ENCODE measurements at regions not wholly inside any gene's neighbourhood (a gene's known extent, or its start where the extent isn't known, plus 50 kb on each side); places are given as distances from the start of the nearest gene placed in this dataset.

DNA sequence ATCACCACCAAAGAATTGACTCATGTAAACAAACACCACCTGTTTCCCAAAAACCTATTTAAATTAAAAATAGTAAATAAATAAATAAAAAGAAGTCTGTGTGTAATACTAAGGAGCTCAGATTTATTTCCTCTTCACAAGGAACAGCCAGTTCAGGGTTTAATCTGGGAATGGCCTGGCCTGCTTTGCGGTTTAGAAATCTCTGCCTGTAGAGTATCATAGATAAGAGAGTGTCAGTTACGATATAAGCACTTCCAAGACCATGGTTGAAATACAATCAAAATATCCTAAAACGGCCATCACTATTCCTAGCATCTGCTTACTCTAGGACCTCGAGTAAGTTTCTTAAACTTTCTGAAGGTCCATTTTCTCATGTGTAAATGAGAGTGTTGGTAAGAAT, 274.4 kb downstream of the PLPP3 start:
- DNase-seq: no peak

GRCh38 chr1:56303805-56304204, 275.6 kb downstream of the PLPP3 start:
- no peak for DNase-seq

DNA sequence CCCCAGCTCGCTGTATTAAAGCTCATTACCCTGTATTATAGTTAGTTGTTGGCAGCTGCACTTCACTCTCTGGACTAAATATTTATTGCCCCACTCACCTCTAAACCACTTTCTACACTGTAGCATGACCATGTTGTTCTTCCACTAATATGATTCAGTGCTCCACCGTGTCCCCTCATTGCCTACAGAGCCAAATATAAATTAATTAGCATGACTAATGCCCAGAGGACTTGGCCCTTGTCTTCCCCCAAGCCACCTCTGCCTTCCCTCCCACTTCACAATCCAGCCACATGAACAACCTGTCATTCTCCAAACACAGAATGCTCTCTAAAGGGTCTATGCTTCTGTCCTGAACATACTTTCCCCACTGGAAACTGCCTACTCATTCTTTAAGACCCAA, 276.5 kb downstream of the PLPP3 start:
- DNase-seq: no peak

- no peak for DNase-seq
These were observed 277.6 kb downstream of the PLPP3 start for GRCh38 chr1:56301791-56302190.

DNA sequence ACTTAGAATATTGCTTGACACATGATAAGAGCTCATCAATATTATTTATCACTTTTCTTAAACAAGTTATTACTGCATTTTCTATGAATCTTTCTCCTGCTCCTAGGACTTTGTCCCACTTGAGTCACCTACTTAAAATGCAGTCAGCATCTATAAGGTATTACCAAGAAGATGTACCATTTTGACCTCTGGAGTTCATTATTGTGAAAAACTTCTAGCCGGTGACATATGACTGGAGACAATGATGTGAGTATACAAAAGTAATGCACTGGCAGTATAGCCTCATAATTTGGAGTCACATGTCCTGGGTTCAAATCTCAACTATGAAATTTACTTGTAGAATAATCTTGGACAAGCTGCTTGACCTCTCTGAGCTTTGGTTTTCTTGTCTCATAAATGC, 278.5 kb downstream of the PLPP3 start:
- no peak for DNase-seq

DNA sequence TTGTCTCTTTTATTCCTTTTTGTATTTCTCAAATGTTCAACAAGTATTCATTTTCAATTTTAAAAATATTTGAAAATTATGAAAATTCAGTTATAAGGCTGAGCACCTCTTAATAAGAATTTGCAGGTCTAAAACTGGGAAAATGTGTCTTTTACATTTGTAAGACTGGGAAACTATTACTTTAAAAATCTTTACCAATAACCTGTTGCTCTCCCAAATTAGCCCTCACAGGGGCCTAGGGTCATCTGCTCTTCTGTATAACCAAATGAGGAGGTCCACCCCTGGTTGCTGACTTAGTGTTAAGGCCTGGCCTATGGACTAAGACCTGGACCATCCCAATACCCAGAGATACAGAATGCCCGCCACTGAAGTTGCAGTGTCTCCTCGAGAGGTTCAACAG, 280.5 kb downstream of the PLPP3 start:
- no peak for DNase-seq

- no peak for DNase-seq
These were observed 281.5 kb downstream of the PLPP3 start for GRCh38 chr1:56297904-56298303.

- DNase-seq: no peak
These were observed 282.2 kb downstream of the PLPP3 start for GRCh38 chr1:56297208-56297607.

DNA sequence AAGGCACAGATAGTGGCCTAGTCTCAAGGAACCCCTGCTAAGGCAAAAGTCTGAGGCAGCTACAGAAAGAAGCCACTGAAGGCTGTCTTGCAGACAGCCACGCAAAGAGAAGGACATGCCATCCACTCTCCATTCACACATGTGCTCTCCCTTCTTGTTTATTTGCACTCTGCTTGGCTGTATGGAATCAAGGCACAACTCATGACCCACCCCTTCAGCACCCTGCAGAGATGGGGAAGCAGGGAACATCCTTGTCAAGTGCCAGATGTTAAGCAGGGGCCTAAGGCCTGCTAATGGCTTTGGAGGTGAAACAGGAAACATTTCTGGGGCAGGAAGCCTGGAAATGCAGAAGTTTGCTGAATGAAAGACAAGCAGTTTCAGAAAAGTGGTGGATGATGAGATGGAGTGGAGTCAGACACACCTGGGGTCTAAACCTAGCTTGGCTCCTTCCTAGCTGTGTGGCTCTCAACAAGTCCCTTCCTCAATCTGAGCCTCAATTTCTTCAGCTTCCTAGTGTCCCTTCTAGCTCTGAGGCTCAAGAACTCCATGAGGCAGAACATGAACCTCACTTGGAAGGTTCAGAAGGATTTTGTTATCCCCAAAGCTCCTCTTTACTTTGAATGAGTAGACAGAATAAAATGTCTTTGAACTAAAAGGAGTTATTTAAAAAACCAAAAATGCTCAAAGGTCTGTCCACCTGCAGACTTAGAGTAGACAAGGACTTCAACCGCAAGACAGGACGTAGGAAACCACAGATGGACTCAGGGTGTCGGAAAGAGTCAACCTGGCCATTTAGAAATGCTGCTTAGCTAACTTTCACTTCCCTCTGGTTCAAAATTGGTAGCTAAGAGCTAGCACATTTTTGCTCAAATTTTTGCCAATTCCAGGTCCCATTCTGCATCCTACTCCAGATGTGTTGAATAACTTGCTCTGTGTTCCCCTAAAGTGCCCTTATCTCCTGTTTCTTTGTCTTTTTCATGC, 283.1 kb downstream of the PLPP3 start:
- no peak for DNase-seq

- no peak for DNase-seq
These were observed 287.9 kb downstream of the PLPP3 start for GRCh38 chr1:56291374-56291919.

GRCh38 chr1:56289260-56289659, 290.1 kb downstream of the PLPP3 start:
- DNase-seq: no peak

DNA sequence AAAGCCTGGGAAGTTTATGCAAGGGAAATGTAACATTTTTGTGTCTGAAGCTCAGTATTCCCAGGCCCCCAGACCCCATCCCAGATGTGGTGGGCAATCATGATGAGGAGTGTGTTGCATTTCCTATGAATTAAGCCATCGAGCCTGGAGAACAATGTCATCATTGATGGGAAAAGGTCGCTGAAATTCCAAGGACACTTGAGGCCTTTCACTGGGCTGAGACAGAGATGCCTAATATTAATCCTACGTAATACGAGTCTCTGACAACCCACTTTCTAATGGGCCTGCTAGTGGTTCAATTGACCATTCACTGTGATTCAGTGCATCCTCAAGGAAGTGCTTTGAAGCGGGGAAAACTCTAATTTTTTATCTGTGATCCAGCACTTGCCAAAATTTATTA, 291.6 kb downstream of the PLPP3 start:
- no peak for DNase-seq

GRCh38 chr1:56286956-56287355, 292.4 kb downstream of the PLPP3 start:
- DNase-seq: no peak

- DNase-seq: no peak
These were observed 292.9 kb downstream of the PLPP3 start for GRCh38 chr1:56286506-56286905.

GRCh38 chr1:56285554-56286402, 293.6 kb downstream of the PLPP3 start:
- no peak for DNase-seq

DNA sequence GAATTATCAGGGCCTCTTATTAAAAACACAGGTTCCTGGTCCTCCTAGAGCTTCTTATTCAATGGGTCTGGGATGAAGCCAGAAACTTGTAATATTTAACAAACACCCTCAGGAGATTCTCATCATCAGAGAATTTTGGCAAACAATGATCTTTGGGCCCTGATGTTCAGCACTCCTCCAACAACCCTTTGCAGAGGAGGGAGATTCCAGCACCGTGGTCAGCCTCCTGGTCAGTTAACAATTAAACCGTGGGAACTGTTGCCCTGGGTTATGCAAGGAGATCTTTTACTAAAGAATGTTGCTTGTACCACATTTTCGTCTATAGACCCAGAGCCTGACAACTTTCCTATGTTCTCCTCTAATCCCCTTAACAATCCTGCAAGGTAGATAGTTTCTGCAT, 294.4 kb downstream of the PLPP3 start:
- no peak for DNase-seq

GRCh38 chr1:56278061-56278460, 301.3 kb downstream of the PLPP3 start:
- DNase-seq: no peak

- DNase-seq: no peak
These were observed 310.7 kb downstream of the PLPP3 start for GRCh38 chr1:56268519-56269140.

GRCh38 chr1:56267611-56268010, 311.8 kb downstream of the PLPP3 start:
- DNase-seq: no peak

GRCh38 chr1:56266359-56266758, 313.0 kb downstream of the PLPP3 start:
- no peak for DNase-seq

DNA sequence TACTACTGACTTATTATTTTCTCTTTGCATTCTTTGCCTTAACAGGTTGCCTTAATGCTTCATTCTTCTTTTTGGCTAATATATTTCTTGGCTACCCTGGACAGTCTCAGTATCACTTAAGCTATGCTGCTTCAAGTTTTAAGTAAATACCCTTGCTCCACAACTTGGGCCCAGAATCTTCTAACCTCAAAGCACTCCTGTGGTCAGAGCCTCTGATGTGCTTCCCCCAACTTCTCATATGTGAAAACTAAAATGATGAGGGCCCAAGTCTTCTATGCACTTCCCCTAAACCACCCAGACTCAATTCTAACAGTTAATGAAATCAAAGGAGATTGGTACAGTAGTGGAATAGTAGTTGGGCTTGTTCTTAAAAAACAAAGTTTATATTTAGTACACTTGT, 314.1 kb downstream of the PLPP3 start:
- no peak for DNase-seq

GRCh38 chr1:56263908-56264307, 315.5 kb downstream of the PLPP3 start:
- no peak for DNase-seq

DNA sequence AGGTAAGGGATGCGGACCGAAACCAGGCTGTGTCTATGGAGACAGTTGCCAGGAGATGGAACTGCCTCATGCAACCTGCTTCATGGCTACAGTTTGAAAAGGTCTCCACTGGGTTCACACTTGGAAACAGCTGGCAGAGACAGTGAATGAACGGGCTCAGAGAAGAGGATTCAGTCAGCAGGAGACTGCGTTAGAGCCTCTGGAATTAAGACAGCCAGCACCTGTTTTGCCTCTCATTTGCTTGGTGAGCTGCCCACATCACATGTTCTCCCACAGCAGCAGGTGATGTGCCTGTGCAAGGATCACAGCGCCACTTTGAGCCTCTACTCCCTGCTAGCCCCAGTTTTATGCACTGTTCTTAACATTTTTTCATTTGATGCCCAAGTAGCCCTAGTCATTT, 321.0 kb downstream of the PLPP3 start:
- DNase-seq: no peak

Data from activated CD4-positive, alpha-beta T cell treated with anti-CD3 and anti-CD28 coated beads, Interleukin-2, amount 50 U/mL, for 4 hours (primary cell).